Stimulated activated CD4-positive, alpha-beta T cell treated with anti-CD3 and anti-CD28 coated beads, Interleukin-2, amount 100 ng/mL, for 48 hours (primary cell): ENCODE measurements at regions not wholly inside any gene's neighbourhood (a gene's known extent, or its start where the extent isn't known, plus 50 kb on each side); places are given as distances from the start of the nearest gene placed in this dataset.

ENCODE experiments used
- DNase-seq, 2 donors: peaks; one replicate each; pipeline ENCODE4 v3.0.0-alpha.2; 2020

DNA sequence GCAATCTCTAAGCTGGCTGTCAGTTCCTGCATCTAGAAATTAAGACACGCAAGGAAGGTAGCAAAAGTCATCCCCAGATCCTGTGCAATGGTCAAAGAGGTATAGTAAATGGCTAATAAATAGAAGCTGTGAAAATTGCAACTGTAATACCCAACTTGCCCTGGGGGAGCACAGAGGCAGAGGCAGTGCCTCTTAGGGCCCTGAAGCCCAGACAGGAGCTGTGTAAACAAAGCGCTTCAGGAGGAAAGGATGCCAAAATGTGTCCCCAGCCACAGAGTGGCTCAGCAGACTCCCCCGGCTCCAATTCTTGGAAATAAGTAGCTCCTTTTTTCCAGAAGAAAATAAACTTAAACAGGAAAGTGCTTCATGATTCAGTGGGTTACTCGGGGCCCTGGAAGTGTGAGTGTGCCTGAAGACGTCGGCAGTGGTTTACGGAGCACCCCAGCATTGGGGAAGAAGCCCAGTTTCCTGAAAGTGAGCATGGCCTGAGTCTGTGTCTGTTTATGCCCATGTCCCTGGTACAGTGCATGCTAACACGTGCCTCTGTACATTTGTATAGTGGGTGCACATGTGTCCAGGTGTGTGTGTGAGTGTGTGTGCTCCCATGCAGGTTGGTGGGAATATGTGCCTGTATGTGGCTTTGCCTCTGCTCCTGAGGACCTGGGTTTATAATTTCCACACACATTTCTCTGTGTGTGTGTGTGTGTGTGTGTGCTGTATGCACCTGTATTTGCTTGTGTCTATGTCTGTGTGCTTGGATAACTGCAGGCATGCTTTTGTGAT, 246.7 kb downstream of the MAFB start:
- no peak for DNase-seq

- no peak for DNase-seq
Observed at GRCh38 chr20:40441771-40442170, 247.3 kb downstream of the MAFB start.

GRCh38 chr20:40438161-40438830, 250.7 kb downstream of the MAFB start:
- no peak for DNase-seq

DNA sequence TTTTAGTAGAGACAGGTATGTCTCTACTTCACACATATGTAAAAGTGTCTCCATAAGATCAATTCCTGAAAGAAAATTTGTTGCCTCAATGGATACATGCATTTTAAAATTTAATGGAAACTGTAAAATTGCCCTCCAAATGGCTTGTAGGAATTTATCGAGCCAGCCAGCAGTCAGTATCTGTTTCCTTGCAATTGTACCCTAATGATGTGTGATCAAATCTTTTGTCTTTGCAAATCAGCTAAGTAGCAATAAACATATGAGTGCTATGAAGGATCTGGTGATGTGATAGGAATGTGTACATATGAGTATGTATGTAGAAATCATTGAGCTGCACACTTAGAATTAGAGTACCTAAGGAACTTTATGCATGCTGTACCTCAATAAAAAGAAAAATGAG, 253.0 kb downstream of the MAFB start:
- DNase-seq = no peak

- no peak for DNase-seq
Observed at GRCh38 chr20:40435146-40435895, 253.7 kb downstream of the MAFB start.

DNA sequence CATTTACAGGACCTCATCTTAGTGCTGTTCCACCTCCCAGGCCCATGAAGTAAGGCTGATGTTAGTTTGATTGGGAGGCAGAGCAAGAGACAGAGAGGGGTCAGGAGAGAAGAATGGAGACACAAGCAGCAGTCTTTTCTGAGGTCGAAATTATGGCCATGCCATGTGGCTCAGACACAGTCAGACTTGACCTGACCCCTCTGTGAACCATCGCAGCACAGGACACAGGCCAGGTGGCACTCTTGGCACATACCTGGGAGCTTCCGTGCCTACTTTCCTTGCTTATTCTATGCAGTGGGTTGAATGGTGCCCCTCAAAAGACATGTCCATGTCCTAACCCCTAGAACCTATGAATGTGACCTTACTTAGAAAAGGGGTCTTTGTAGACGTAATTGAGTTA, 254.9 kb downstream of the MAFB start:
- no peak for DNase-seq

DNA sequence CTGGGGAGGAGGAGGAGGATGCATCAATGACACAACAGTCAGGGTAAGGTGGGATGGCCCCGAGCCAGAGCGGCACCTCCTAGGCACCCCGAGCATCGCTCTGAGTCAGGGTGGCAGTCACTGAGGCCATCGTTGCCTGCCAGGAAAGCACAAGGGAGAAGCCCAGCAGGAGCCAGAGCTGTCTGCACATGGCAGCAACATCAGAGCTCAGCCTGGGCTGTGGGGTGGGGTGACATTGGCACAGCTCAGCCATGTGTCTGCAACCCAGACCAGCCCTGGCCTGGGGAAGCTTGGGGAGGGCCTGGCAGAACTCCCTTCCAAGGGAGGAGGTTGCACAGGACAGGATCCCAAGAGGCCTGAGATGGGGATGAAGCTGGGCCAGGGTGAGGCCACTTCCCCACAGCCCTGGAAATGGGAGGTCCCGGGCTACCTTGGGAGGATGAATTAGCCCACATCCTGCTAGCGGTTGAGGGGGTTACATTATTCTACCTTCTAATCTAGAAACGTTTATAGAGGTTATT, 255.6 kb downstream of the MAFB start:
- no peak for DNase-seq

- no peak for DNase-seq
Observed at GRCh38 chr20:40431611-40432010, 257.4 kb downstream of the MAFB start.

DNA sequence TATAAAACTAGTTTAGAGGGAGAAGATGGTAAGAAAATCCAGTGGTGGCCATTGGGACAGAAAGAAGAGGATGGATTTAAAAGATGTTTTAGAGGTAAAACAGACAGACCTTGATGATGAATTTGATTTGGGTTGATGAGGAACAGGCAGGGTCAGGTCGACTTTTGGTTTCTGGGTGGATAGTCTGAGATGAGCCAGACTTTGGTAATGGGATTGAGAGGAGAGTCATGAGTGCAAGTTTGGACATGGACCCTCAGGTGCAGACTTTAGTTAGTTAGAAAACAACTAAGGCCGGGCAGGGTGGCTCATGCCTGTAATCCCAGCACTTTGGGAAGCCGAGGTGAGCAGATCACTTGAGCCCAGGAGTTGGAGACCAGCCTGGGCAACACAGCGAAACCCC, 257.9 kb downstream of the MAFB start:
- DNase-seq = no peak

DNA sequence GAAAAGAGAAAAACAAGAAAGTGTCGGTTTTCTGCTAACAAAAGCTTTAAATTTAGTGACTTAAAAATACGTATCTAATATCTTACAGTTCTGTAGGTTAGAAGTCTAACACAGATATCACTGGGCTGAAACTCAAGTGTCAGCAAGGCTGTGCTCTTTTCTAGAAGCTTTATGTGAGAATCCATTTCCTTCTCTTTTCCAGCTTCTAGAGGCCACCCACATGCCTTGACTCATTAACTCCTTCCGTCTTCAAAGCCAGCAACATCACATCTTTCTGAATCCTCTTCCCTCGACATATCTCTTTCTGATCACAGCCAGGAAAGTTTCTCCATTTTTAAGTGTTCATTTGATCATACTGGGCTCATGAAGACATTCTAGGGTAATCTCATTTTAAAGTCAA, 262.0 kb downstream of the MAFB start:
- no peak for DNase-seq

- no peak for DNase-seq
Observed at GRCh38 chr20:40424695-40425094, 264.3 kb downstream of the MAFB start.

DNA sequence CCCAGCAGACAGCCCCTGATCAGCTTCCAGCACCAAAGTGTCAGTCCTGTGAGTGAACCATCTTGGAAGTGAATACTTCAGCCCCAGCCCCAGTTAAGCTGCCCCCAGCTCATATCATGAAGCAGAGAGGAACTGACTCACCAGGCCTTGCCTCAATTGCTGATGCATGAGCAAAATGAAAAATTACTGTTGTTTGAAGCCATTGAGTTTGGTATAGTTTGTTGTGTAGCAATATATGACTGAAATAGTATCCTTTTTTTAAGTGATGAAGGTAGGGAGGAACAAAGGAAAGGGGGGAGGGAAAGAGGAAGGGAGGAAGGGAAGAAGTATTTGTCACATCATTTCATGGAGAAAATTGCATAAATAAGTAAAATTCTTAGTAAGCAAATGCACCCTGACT, 266.4 kb downstream of the MAFB start:
- no peak for DNase-seq

- DNase-seq = no peak
Observed at GRCh38 chr20:40416274-40416673, 272.8 kb downstream of the MAFB start.

- no peak for DNase-seq
Observed at GRCh38 chr20:40414843-40415615, 274.0 kb downstream of the MAFB start.

DNA sequence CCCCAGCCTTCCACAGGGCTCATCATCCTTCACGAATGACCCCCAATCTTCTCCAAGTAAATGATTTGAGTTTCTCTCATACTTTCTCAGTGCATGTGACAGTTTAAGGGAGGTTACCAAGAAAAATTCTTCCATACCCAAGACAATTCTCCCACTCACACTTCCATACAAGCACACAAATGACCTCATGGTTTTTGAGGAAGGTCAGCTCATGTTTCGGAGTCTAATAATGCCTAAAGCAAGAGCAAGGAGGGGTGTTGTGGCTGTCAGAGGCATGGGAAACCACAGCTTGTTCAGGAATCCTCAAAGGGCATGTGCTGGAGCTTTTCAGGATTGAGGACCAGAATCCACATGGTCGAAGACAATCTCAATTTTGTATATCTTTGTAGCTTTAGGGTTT, 279.0 kb downstream of the MAFB start:
- DNase-seq = no peak

DNA sequence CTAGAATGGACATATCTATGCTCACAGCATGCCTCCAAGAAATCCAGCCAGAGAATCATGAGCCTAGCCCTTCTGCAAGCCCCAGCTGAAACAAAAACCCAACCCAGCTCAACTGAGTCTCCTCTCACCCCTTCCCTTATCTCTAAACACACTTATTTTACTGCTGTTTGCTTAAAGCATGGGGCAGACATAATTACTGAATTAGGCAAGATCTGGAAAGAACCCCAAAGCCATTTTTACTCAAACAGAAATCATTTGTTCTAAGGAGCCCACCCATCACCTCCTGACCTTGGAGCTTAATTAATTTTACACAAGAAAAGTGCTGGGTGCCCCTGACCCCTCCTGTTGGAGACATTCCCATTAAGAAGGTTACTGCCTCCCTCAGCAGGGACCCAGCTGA, 291.6 kb downstream of the MAFB start:
- no peak for DNase-seq

GRCh38 chr20:40393197-40394079, 295.6 kb downstream of the MAFB start:
- DNase-seq = no peak

DNA sequence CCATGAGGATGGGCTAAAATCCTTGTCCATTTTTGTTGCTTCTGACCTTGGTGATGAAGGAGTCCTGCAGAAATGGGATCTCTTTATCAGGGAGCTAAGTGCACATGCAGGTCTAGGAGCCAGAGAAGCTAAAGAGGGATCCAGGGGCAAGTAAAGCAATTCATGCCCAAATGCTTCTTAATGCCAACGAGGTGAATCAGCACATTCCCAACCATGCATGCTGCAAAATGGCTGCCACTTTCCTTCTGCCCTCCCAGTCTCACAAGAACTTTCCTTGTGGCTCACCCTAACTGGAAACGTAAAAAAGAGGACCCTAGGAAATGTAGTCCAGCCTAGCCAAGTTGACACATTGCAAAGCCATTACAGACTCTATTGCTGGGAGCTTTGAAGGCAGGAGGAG, 298.4 kb downstream of the MAFB start:
- DNase-seq = no peak

DNA sequence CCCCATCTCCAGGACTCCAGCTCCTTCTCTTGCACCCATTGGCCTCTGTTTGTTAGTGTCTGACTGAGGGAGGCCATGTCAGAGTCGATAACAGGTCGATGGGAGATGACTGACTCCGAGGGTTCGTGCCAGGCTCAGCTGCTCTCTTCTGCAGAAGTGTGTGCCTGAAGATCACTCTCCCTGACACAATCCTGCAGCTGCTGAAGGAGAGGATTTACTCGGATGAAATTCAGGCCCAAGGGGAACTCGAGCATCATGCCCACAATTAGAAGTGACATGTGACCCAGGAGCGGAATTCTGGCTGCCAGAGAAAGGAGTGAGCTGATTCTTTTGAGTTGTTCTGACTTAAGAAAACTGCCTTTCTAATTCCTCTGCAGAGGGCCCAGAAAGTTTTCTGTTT, 318.2 kb downstream of the MAFB start:
- no peak for DNase-seq

DNA sequence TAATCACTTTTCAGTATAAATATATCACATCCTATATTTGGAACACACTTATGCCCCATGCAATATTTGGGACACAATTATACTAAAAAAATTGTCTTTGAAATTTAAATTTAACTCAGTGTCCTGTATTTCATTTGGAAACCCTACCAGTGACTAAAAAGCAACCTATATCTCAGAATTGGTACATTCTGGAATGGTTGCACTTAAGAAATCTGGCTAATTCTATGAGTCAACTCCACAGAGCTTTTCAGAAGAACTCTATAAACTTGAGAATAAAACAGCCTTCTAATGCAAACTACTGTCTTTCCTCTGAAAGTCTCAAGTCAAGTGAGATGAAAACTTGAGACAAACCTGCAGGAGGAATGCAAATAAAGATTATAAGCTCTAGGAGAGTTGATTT, 320.2 kb downstream of the MAFB start:
- DNase-seq = no peak

DNA sequence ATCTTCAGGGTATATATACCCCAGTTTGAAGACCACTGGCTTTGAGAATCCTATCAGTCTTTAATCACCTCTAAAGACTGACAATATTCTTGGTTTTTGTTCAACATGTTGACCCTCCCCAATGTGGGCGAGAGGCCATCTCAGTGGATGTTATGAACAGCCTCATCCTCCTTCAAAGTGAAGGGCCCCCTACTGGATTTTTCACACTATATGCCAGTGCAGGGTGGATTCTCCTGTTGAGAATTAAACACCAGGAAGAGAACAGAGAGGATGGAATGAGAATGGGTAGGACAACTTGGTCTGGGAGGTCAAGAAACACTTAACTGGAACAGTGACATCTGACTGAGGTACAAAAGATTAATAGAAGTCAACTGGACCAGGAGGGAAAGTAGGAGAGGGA, 327.1 kb downstream of the MAFB start:
- no peak for DNase-seq
